ENCODE measurements at regions not wholly inside any gene's neighbourhood (a gene's known extent, or its start where the extent isn't known, plus 50 kb on each side); places are given as distances from the start of the nearest gene placed in this dataset.

- no peaks in the 10 kb centered on the region for H3K4me1 ChIP-seq
- H3K27ac ChIP-seq = no peak overlapping the region
- TF ChIP-seq, protein P1, sequence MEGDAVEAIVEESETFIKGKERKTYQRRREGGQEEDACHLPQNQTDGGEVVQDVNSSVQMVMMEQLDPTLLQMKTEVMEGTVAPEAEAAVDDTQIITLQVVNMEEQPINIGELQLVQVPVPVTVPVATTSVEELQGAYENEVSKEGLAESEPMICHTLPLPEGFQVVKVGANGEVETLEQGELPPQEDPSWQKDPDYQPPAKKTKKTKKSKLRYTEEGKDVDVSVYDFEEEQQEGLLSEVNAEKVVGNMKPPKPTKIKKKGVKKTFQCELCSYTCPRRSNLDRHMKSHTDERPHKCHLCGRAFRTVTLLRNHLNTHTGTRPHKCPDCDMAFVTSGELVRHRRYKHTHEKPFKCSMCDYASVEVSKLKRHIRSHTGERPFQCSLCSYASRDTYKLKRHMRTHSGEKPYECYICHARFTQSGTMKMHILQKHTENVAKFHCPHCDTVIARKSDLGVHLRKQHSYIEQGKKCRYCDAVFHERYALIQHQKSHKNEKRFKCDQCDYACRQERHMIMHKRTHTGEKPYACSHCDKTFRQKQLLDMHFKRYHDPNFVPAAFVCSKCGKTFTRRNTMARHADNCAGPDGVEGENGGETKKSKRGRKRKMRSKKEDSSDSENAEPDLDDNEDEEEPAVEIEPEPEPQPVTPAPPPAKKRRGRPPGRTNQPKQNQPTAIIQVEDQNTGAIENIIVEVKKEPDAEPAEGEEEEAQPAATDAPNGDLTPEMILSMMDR (IDR thresholded peaks at IDR 0.05) = no peak
- H3K9me3 ChIP-seq (ENCODE audit: control insufficient read depth, low read length) = no peaks in the 10 kb centered on the region
- no peak overlapping the region for H3K4me3 ChIP-seq (ENCODE audit: low read depth, low read length)
- H3K27me3 ChIP-seq (ENCODE audit: control insufficient read depth, insufficient read depth, low read length) = no peaks in the 10 kb centered on the region
- no peak overlapping the region for H2AFZ ChIP-seq
- H3K9ac ChIP-seq = no peak overlapping the region
- H3K4me2 ChIP-seq (ENCODE audit: low read length) = no peak overlapping the region
- no peaks in the 10 kb centered on the region for H3K36me3 ChIP-seq (ENCODE audit: control insufficient read depth, insufficient read depth, low read length)
- no peaks in the 10 kb centered on the region for H3K79me2 ChIP-seq
These were observed 1315.2 kb upstream of the MIR17HG start for GRCh38 chr13:90032313-90032712.

DNA sequence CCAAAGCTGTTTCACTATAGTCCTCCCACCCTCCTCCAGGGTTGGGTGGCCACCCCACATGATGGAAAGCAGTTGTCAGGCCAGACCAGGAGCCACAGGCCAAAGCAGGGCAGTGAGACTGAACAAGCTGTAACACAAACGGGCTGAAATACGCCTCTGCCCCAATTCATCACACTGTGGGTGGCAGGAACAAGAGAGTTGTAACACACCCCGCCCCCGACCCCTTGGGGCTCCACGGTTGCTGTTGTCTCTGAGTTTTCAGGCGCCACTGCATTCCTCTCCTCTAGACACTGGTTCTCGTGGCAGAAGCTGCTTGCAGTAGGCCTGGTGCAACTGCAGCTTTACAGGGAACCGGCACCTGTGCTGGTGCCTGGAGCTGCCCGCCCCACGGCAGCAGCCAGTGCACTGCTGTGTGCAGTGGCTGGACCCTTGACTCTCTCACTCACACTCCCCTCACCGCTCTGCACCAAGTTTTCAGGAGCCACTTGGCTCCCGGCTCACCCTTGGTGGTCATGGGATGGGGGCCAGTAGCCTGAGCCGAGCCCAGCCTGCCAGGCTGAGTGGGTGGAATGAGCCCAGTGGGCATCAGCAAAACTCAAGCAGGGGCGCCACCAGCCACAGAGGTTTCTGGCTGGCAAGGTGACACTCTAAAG lies 1314.5 kb upstream of the MIR17HG start:
- TF ChIP-seq, protein P1 (IDR thresholded peaks at IDR 0.05) = no peak
- no peaks in the 10 kb centered on the region for H3K9me3 ChIP-seq (ENCODE audit: control insufficient read depth, low read length)
- no peaks in the 10 kb centered on the region for H3K36me3 ChIP-seq (ENCODE audit: control insufficient read depth, insufficient read depth, low read length)
- no peaks in the 10 kb centered on the region for H3K27me3 ChIP-seq (ENCODE audit: control insufficient read depth, insufficient read depth, low read length)
- H3K27ac ChIP-seq = no peak overlapping the region
- H3K4me1 ChIP-seq = no peaks in the 10 kb centered on the region
- H3K4me2 ChIP-seq (ENCODE audit: low read length) = no peak overlapping the region
- H3K4me3 ChIP-seq (ENCODE audit: low read depth, low read length) = no peak overlapping the region
- no peak overlapping the region for H2AFZ ChIP-seq
- no peak overlapping the region for H3K9ac ChIP-seq
- H3K79me2 ChIP-seq = no peaks in the 10 kb centered on the region

- TF ChIP-seq, protein P1 (IDR thresholded peaks at IDR 0.05) = no peak
- H3K4me3 ChIP-seq (ENCODE audit: low read depth, low read length) = no peak overlapping the region
These were observed 1308.0 kb upstream of the MIR17HG start for GRCh38 chr13:90039516-90039915.

GRCh38 chr13:90047600-90047999 lies 1299.9 kb upstream of the MIR17HG start:
- H3K4me3 ChIP-seq (ENCODE audit: low read depth, low read length) = no peak overlapping the region

More at GRCh38 chr13:90039516-90039915, 1308.0 kb upstream of the MIR17HG start:
- Histone ChIP-seq H3K27me3 (ENCODE audit: control insufficient read depth, insufficient read depth, low read length) (no peaks in the 10 kb centered on the region), H3K4me2 (ENCODE audit: low read length) (no peak overlapping the region), H3K9ac (no peak overlapping the region), H3K27ac (no peak overlapping the region), H2AFZ (no peak overlapping the region), H3K79me2 (no peaks in the 10 kb centered on the region), H3K9me3 (ENCODE audit: control insufficient read depth, low read length) (no peaks in the 10 kb centered on the region), H3K36me3 (ENCODE audit: control insufficient read depth, insufficient read depth, low read length) (no peaks in the 10 kb centered on the region), H3K4me1 (no peaks in the 10 kb centered on the region)

More at GRCh38 chr13:90047600-90047999, 1299.9 kb upstream of the MIR17HG start:
- Histone ChIP-seq H3K9ac (no peak overlapping the region), H3K9me3 (ENCODE audit: control insufficient read depth, low read length) (no peaks in the 10 kb centered on the region), H3K36me3 (ENCODE audit: control insufficient read depth, insufficient read depth, low read length) (no peaks in the 10 kb centered on the region), H3K4me2 (ENCODE audit: low read length) (no peak overlapping the region), H2AFZ (no peak overlapping the region), H3K27ac (no peak overlapping the region), H3K79me2 (no peaks in the 10 kb centered on the region), H3K4me1 (no peaks in the 10 kb centered on the region), H3K27me3 (ENCODE audit: control insufficient read depth, insufficient read depth, low read length) (no peaks in the 10 kb centered on the region)
- TF ChIP-seq, protein P1 (IDR thresholded peaks at IDR 0.05) = no peak

Measured in parathyroid adenoma (tissue), 2 donors.